ENCODE measurements at regions not wholly inside any gene's neighbourhood (a gene's known extent, or its start where the extent isn't known, plus 50 kb on each side); places are given as distances from the start of the nearest gene placed in this dataset.
A peak's percentile ranks its signal among the peaks of the same experiment; 100 is the strongest.

GRCh38 chr3:107946700-107947099 is 144.1 kb downstream of the CD47 start:
- H3K4me2 ChIP-seq (ENCODE audit: insufficient read depth, low read length) = no peak overlapping the region
- H4K20me1 ChIP-seq (ENCODE audit: insufficient read depth, low read length) = no peaks in the 10 kb centered on the region
- DNase-seq (ENCODE audit: insufficient read length, low spot score, missing footprints) = no peak
- no peaks in the 10 kb centered on the region for H3K27me3 ChIP-seq (ENCODE audit: insufficient read depth, low read length)
- H3K36me3 ChIP-seq (ENCODE audit: insufficient read depth, low read length) = no peaks in the 10 kb centered on the region
- TF ChIP-seq CTCF (IDR thresholded peaks at IDR 0.05; ENCODE audit: extremely low read depth, low read depth, low read length) = no peak
- no peaks in the 10 kb centered on the region for H3K4me1 ChIP-seq (ENCODE audit: insufficient read depth, low read length)
- no peak overlapping the region for H3K27ac ChIP-seq (ENCODE audit: low read depth, low read length)
- H3K4me3 ChIP-seq (ENCODE audit: insufficient read depth, low read length) = no peak overlapping the region
- H3K79me2 ChIP-seq (ENCODE audit: insufficient read depth, low read length) = no peaks in the 10 kb centered on the region
- no peak overlapping the region for H2AFZ ChIP-seq (ENCODE audit: low read length)
- no peaks in the 10 kb centered on the region for H3K9me3 ChIP-seq (ENCODE audit: low read depth, low read length)

- no peak for TF ChIP-seq CTCF (IDR thresholded peaks at IDR 0.05; ENCODE audit: extremely low read depth, low read depth, low read length)
- no peak overlapping the region for H3K27ac ChIP-seq (ENCODE audit: low read depth, low read length)
- H2AFZ ChIP-seq (ENCODE audit: low read length) = no peak overlapping the region
- H3K79me2 ChIP-seq (ENCODE audit: insufficient read depth, low read length) = no peaks in the 10 kb centered on the region
- no peaks in the 10 kb centered on the region for H3K4me1 ChIP-seq (ENCODE audit: insufficient read depth, low read length)
- H3K27me3 ChIP-seq (ENCODE audit: insufficient read depth, low read length) = no peaks in the 10 kb centered on the region
- H4K20me1 ChIP-seq (ENCODE audit: insufficient read depth, low read length) = no peaks in the 10 kb centered on the region
- no peaks in the 10 kb centered on the region for H3K36me3 ChIP-seq (ENCODE audit: insufficient read depth, low read length)
- no peaks in the 10 kb centered on the region for H3K9me3 ChIP-seq (ENCODE audit: low read depth, low read length)
- H3K4me2 ChIP-seq (ENCODE audit: insufficient read depth, low read length) = no peak overlapping the region
- DNase-seq (ENCODE audit: insufficient read length, low spot score, missing footprints) = no peak
- H3K4me3 ChIP-seq (ENCODE audit: insufficient read depth, low read length) = no peak overlapping the region
These were observed 145.3 kb downstream of the CD47 start for GRCh38 chr3:107945417-107946094.

- no peak overlapping the region for H3K4me3 ChIP-seq (ENCODE audit: insufficient read depth, low read length)
These were observed 146.9 kb downstream of the CD47 start for GRCh38 chr3:107943786-107944523.

More at GRCh38 chr3:107943786-107944523, 146.9 kb downstream of the CD47 start:
- Histone ChIP-seq H3K4me1 (ENCODE audit: insufficient read depth, low read length) (no peaks in the 10 kb centered on the region), H3K4me2 (ENCODE audit: insufficient read depth, low read length) (no peak overlapping the region), H2AFZ (ENCODE audit: low read length) (no peak overlapping the region), H3K27me3 (ENCODE audit: insufficient read depth, low read length) (no peaks in the 10 kb centered on the region), H3K9me3 (ENCODE audit: low read depth, low read length) (no peaks in the 10 kb centered on the region), H4K20me1 (ENCODE audit: insufficient read depth, low read length) (no peaks in the 10 kb centered on the region), H3K36me3 (ENCODE audit: insufficient read depth, low read length) (no peaks in the 10 kb centered on the region), H3K79me2 (ENCODE audit: insufficient read depth, low read length) (no peaks in the 10 kb centered on the region), H3K27ac (ENCODE audit: low read depth, low read length) (no peak overlapping the region)
- no peak for TF ChIP-seq CTCF (IDR thresholded peaks at IDR 0.05; ENCODE audit: extremely low read depth, low read depth, low read length)
- DNase-seq (ENCODE audit: insufficient read length, low spot score, missing footprints) = peak; percentile 44

All from osteoblast (primary cell).